Hindlimb muscle (tissue), 1 donor: ENCODE measurements at regions not wholly inside any gene's neighbourhood (a gene's known extent, or its start where the extent isn't known, plus 50 kb on each side); places are given as distances from the start of the nearest gene placed in this dataset.
"Not testable (repeated sequence)": the region's sequence is repeated elsewhere in the genome, so short reads cannot be mapped to it uniquely, and the experiment has no call there.

Source experiments
- DNase-seq: peaks from one replicate; pipeline ENCODE4 v3.0.0-alpha.2; 2013

- DNase-seq: no peak
Observed at GRCh38 chr5:154618696-154619095, 136.5 kb upstream of the LARP1 start.

- no peak for DNase-seq
Observed at GRCh38 chr5:154614595-154614994, 136.6 kb upstream of the HAND1 start.

- no peak for DNase-seq
Observed at GRCh38 chr5:154614125-154614524, 136.1 kb upstream of the HAND1 start.

- DNase-seq: no peak
Observed at GRCh38 chr5:154612666-154613065, 134.6 kb upstream of the HAND1 start.

GRCh38 chr5:154611341-154611767 is 133.3 kb upstream of the HAND1 start:
- DNase-seq: no peak

- peak; percentile 57 for DNase-seq
Observed at GRCh38 chr5:154610321-154611154, 132.5 kb upstream of the HAND1 start.

- DNase-seq: no peak
Observed at GRCh38 chr5:154609251-154609650, 131.2 kb upstream of the HAND1 start.

GRCh38 chr5:154608531-154609011 is 130.5 kb upstream of the HAND1 start:
- no peak for DNase-seq

GRCh38 chr5:154607746-154608145 is 129.7 kb upstream of the HAND1 start:
- no peak for DNase-seq

- no peak for DNase-seq
Observed at GRCh38 chr5:154606246-154606645, 128.2 kb upstream of the HAND1 start.

GRCh38 chr5:154603953-154604679 is 126.1 kb upstream of the HAND1 start:
- DNase-seq: peak; percentile 18

GRCh38 chr5:154603485-154603884 is 125.5 kb upstream of the HAND1 start:
- DNase-seq: no peak

- DNase-seq: no peak
Observed at GRCh38 chr5:154603011-154603410, 125.0 kb upstream of the HAND1 start.

GRCh38 chr5:154601014-154601413 is 123.0 kb upstream of the HAND1 start:
- DNase-seq: no peak

- DNase-seq: no peak
Observed at GRCh38 chr5:154598021-154598420, 120.0 kb upstream of the HAND1 start.

- not testable (repeated sequence) for DNase-seq
Observed at GRCh38 chr5:154596844-154597243, 118.8 kb upstream of the HAND1 start.

- DNase-seq: no peak
Observed at GRCh38 chr5:154595662-154596061, 117.6 kb upstream of the HAND1 start.

- no peak for DNase-seq
Observed at GRCh38 chr5:154593796-154594195, 115.8 kb upstream of the HAND1 start.

GRCh38 chr5:154593071-154593470 is 115.0 kb upstream of the HAND1 start:
- no peak for DNase-seq

- DNase-seq: no peak
Observed at GRCh38 chr5:154590093-154590724, 112.2 kb upstream of the HAND1 start.

GRCh38 chr5:154589511-154589910 is 111.5 kb upstream of the HAND1 start:
- no peak for DNase-seq

- DNase-seq: not testable (repeated sequence)
Observed at GRCh38 chr5:154588833-154589425, 110.9 kb upstream of the HAND1 start.
